Transverse colon (tissue), 4 donors: ENCODE measurements at regions not wholly inside any gene's neighbourhood (a gene's known extent, or its start where the extent isn't known, plus 50 kb on each side); places are given as distances from the start of the nearest gene placed in this dataset.

Source experiments
- POLR2A ChIP-seq: fragments of 450-650 bp; IDR thresholded peaks from one replicate; pipeline ENCODE4 v1.6.1; 2016; ENCODE audit warnings: antibody characterized with exemption, mild to moderate bottlenecking, moderate library complexity
- POLR2AphosphoS5 ChIP-seq, 3 donors: sonication (generic); formaldehyde crosslinking; IDR thresholded peaks; one replicate each; pipeline ENCODE4 v1.6.1; 2016; ENCODE audit warnings: antibody characterized with exemption in 3 of 3
- TF ChIP-seq, protein P1 (sequence below), 5 experiments: fragments of 200-600 bp in 3 of 5; fragments of 450-650 bp in 2 of 5; sonication (generic) in 3 of 5; IDR thresholded peaks; 1 replicate in 2 of 5; 2 replicates in 3 of 5; pipeline ENCODE4 v1.5.1; 2016 to 2017; ENCODE audit warnings: antibody characterized with exemption in 5 of 5, inconsistent platforms in 3 of 5, mild to moderate bottlenecking in 2 of 5, moderate library complexity in 1 of 5

DNA sequence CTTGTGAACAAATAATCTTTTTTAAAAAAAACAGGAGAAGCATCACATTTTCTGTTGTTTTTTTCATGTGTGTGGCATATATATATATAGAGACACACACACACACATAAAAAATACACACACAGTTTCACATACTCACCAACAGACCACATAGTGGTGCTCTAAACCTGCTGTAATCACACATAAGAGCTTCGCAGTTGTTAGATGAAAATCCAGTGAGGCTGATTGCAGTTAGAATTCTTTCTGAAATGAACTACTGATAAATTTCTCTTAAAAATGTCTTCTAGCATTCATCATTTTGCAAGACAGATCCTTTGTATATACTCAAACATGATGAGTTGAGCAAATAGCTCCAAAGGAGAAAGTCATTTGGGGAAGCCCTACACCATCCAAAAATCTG is 434.3 kb upstream of the STXBP6 start:
- TF ChIP-seq, protein P1, sequence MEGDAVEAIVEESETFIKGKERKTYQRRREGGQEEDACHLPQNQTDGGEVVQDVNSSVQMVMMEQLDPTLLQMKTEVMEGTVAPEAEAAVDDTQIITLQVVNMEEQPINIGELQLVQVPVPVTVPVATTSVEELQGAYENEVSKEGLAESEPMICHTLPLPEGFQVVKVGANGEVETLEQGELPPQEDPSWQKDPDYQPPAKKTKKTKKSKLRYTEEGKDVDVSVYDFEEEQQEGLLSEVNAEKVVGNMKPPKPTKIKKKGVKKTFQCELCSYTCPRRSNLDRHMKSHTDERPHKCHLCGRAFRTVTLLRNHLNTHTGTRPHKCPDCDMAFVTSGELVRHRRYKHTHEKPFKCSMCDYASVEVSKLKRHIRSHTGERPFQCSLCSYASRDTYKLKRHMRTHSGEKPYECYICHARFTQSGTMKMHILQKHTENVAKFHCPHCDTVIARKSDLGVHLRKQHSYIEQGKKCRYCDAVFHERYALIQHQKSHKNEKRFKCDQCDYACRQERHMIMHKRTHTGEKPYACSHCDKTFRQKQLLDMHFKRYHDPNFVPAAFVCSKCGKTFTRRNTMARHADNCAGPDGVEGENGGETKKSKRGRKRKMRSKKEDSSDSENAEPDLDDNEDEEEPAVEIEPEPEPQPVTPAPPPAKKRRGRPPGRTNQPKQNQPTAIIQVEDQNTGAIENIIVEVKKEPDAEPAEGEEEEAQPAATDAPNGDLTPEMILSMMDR (IDR thresholded peaks at IDR 0.05): no peak
- TF ChIP-seq POLR2A (no peak), POLR2AphosphoS5 (IDR thresholded peaks at IDR 0.05) (no peak)
